HEK293 (cell line): ENCODE measurements at regions not wholly inside any gene's neighbourhood (a gene's known extent, or its start where the extent isn't known, plus 50 kb on each side); places are given as distances from the start of the nearest gene placed in this dataset.

Experiments
- CTCF ChIA-PET: fragments of 350-600 bp; formaldehyde crosslinking; extraction: SDS; loops from one replicate; lab custom pipeline; 2021; ENCODE audit warnings: antibody characterized with exemption; lab: Yijun Ruan, JAX
- POLR2A ChIA-PET: fragments of 300-600 bp; formaldehyde crosslinking; extraction: SDS; loops from one replicate; lab custom pipeline; 2020; ENCODE audit warnings: antibody characterized with exemption, inconsistent platforms; lab: Yijun Ruan, JAX
- H3K27ac ChIP-seq: fragments of 200-500 bp; sonication (Bioruptor generic); 2 replicates; pipeline ENCODE4 v1.5.1; 2014; ENCODE audit warnings: low read depth, low read length, control low read depth, inconsistent platforms; ENCODE audit errors: extremely low read depth
- H3K36me3 ChIP-seq, 2 experiments: fragments of 200-500 bp in 1 of 2; sonication (Bioruptor generic) in 1 of 2; 1 replicate in 1 of 2; 2 replicates in 1 of 2; pipeline ENCODE4 v1.5.1; 2014 to 2017; ENCODE audit warnings: inconsistent platforms in 2 of 2, low read length in 2 of 2; ENCODE audit not compliant: control insufficient read depth in 2 of 2, insufficient read depth in 1 of 2
- H3K4me1 ChIP-seq: fragments of 200-500 bp; sonication (Bioruptor generic); 2 replicates; pipeline ENCODE4 v1.5.1; 2014; ENCODE audit warnings: mild to moderate bottlenecking, low read length, inconsistent platforms; ENCODE audit not compliant: control insufficient read depth, insufficient read depth
- H3K4me3 ChIP-seq: 2 replicates; pipeline ENCODE4 v1.5.1; 2011; ENCODE audit warnings: low read depth, mild to moderate bottlenecking, control low read depth, low read length, moderate library complexity
- H3K9me3 ChIP-seq: fragments of 200-500 bp; sonication (Bioruptor generic); 2 replicates; pipeline ENCODE4 v1.5.1; 2014; ENCODE audit warnings: low read depth, low read length, inconsistent platforms; ENCODE audit not compliant: control insufficient read depth, insufficient read depth
- ATF2 ChIP-seq: fragments of 450-650 bp; formaldehyde crosslinking; IDR thresholded peaks from 2 replicates; pipeline ENCODE4 v1.5.1; 2016; ENCODE audit warnings: missing biosample characterization, missing genetic modification characterization, low read depth
- HIC1 ChIP-seq: fragments of 450-650 bp; formaldehyde crosslinking; IDR thresholded peaks from 2 replicates; pipeline ENCODE4 v1.5.1; 2016; ENCODE audit warnings: missing biosample characterization, missing genetic modification characterization
- MEIS1 ChIP-seq: sonication (generic); formaldehyde crosslinking; IDR thresholded peaks from 2 replicates; pipeline ENCODE4 v1.8.1; 2022; ENCODE audit warnings: missing genetic modification reagents, mild to moderate bottlenecking, borderline replicate concordance
- MZF1 ChIP-seq: fragments of 450-650 bp; formaldehyde crosslinking; IDR thresholded peaks from 2 replicates; pipeline ENCODE4 v1.5.1; 2017; ENCODE audit warnings: missing biosample characterization, missing genetic modification characterization, borderline replicate concordance
- OSR2 ChIP-seq: fragments of 450-650 bp; formaldehyde crosslinking; IDR thresholded peaks from 2 replicates; pipeline ENCODE4 v1.5.1; 2016; ENCODE audit warnings: missing biosample characterization, missing genetic modification characterization
- PRDM4 ChIP-seq: fragments of 450-650 bp; formaldehyde crosslinking; IDR thresholded peaks from 2 replicates; pipeline ENCODE4 v1.5.1; 2017; ENCODE audit warnings: missing biosample characterization, missing genetic modification characterization
- TSHZ1 ChIP-seq: fragments of 450-650 bp; formaldehyde crosslinking; IDR thresholded peaks from 2 replicates; pipeline ENCODE4 v1.5.1; 2016; ENCODE audit warnings: missing biosample characterization, missing genetic modification characterization, borderline replicate concordance
- ZBTB17 ChIP-seq: fragments of 450-650 bp; formaldehyde crosslinking; IDR thresholded peaks from 2 replicates; pipeline ENCODE4 v1.5.1; 2016; ENCODE audit warnings: missing biosample characterization, missing genetic modification characterization
- ZNF155 ChIP-seq: fragments of 450-650 bp; formaldehyde crosslinking; IDR thresholded peaks from 2 replicates; pipeline ENCODE4 v1.5.1; 2016; ENCODE audit warnings: missing biosample characterization, missing genetic modification characterization
- ZNF169 ChIP-seq: fragments of 450-650 bp; formaldehyde crosslinking; IDR thresholded peaks from 2 replicates; pipeline ENCODE4 v1.5.1; 2016; ENCODE audit warnings: missing biosample characterization, missing genetic modification characterization
- ZNF2 ChIP-seq: fragments of 450-650 bp; formaldehyde crosslinking; IDR thresholded peaks from 2 replicates; pipeline ENCODE4 v1.5.1; 2016; ENCODE audit warnings: missing biosample characterization, missing genetic modification characterization
- ZNF202 ChIP-seq: fragments of 450-650 bp; formaldehyde crosslinking; IDR thresholded peaks from 2 replicates; pipeline ENCODE4 v1.5.1; 2016; ENCODE audit warnings: missing biosample characterization, missing genetic modification characterization, borderline replicate concordance
- ZNF280C ChIP-seq: fragments of 450-650 bp; formaldehyde crosslinking; IDR thresholded peaks from 2 replicates; pipeline ENCODE4 v1.5.1; 2016; ENCODE audit warnings: missing biosample characterization, missing genetic modification characterization
- ZNF488 ChIP-seq: fragments of 450-650 bp; formaldehyde crosslinking; IDR thresholded peaks from 2 replicates; pipeline ENCODE4 v1.5.1; 2016; ENCODE audit warnings: missing biosample characterization, missing genetic modification characterization
- ZNF549 ChIP-seq: fragments of 450-650 bp; IDR thresholded peaks from 2 replicates; pipeline ENCODE4 v1.5.1; 2018; ENCODE audit warnings: missing biosample characterization, missing genetic modification characterization, mild to moderate bottlenecking, inconsistent platforms, moderate library complexity
- ZNF555 ChIP-seq: fragments of 450-650 bp; formaldehyde crosslinking; conservative IDR thresholded peaks from 2 replicates; pipeline ENCODE4 v1.5.1; 2017; ENCODE audit warnings: missing biosample characterization, mild to moderate bottlenecking, missing genetic modification characterization, inconsistent platforms
- ZNF610 ChIP-seq: fragments of 450-650 bp; formaldehyde crosslinking; IDR thresholded peaks from 2 replicates; pipeline ENCODE4 v1.5.1; 2016; ENCODE audit warnings: missing biosample characterization, missing genetic modification characterization, borderline replicate concordance
- ZNF677 ChIP-seq: fragments of 450-650 bp; IDR thresholded peaks from 2 replicates; pipeline ENCODE4 v1.5.0; 2018; ENCODE audit warnings: missing biosample characterization, mild to moderate bottlenecking, missing genetic modification characterization, moderate library complexity
- ZNF776 ChIP-seq: fragments of 450-650 bp; formaldehyde crosslinking; IDR thresholded peaks from 2 replicates; pipeline ENCODE4 v1.5.0; 2017; ENCODE audit warnings: missing biosample characterization, missing genetic modification characterization, borderline replicate concordance
- ZNF777 ChIP-seq: fragments of 450-650 bp; formaldehyde crosslinking; IDR thresholded peaks from 2 replicates; pipeline ENCODE4 v1.5.1; 2017; ENCODE audit warnings: missing biosample characterization, missing genetic modification characterization, borderline replicate concordance

GRCh38 chr4:87908336-87908735, 67.2 kb upstream of the SPP1 start:
- H3K4me1 ChIP-seq, result no peaks in the 10 kb centered on the region
- CTCF ChIA-PET, result no interaction called here
- POLR2A ChIA-PET, result no interaction called here
- TF ChIP-seq ZNF610 (no peak), ZBTB17 (tag by site-specific recombination) (no peak), ZNF280C (tag by site-specific recombination) (no peak)
- H3K36me3 ChIP-seq, result no peaks in the 10 kb centered on the region
- H3K27ac ChIP-seq, result no peak overlapping the region
- no peaks in the 10 kb centered on the region for H3K9me3 ChIP-seq
- no peak overlapping the region for H3K4me3 ChIP-seq

- Histone ChIP-seq H3K36me3 (no peaks in the 10 kb centered on the region), H3K9me3 (no peaks in the 10 kb centered on the region), H3K4me3 (no peak overlapping the region), H3K27ac (no peak overlapping the region), H3K4me1 (no peaks in the 10 kb centered on the region)
- CTCF ChIA-PET, result no interaction called here
- POLR2A ChIA-PET, result no interaction called here
- no peak for TF ChIP-seq ZNF777 (tag by site-specific recombination)
- no peak for TF ChIP-seq OSR2 (tag by site-specific recombination)
- no peak for TF ChIP-seq ZNF155 (tag by site-specific recombination)
- no peak for TF ChIP-seq ZNF488 (tag by site-specific recombination)
- TF ChIP-seq ZNF776 (tag by site-specific recombination), result no peak
- TF ChIP-seq MEIS1 (CRISPR knock-in tag), result no peak
- TF ChIP-seq ZNF169 (tag by site-specific recombination), result no peak
- TF ChIP-seq ZNF202 (tag by site-specific recombination), result no peak
- no peak for TF ChIP-seq ZNF549 (tag by site-specific recombination)
- TF ChIP-seq ATF2, result no peak
- no peak for TF ChIP-seq ZNF2 (tag by site-specific recombination)
- TF ChIP-seq MZF1 (tag by site-specific recombination), result no peak
- no peak for TF ChIP-seq HIC1 (tag by site-specific recombination)
- no peak for TF ChIP-seq ZNF555 (tag by site-specific recombination)
- no peak for TF ChIP-seq ZNF677
- no peak for TF ChIP-seq PRDM4 (tag by site-specific recombination)
- no peak for TF ChIP-seq TSHZ1 (tag by site-specific recombination)
Observed at GRCh38 chr4:87910795-87911194, 64.7 kb upstream of the SPP1 start.
